ENCODE measurements at regions not wholly inside any gene's neighbourhood (a gene's known extent, or its start where the extent isn't known, plus 50 kb on each side); places are given as distances from the start of the nearest gene placed in this dataset.

- TF ChIP-seq CTCF (conservative IDR thresholded peaks at IDR 0.05 in 1 of 2, IDR thresholded peaks at IDR 0.05 in 1 of 2; ENCODE audit: low read depth in 1 of 2, low read length in 2 of 2): no peak
- TF ChIP-seq EZH2 (IDR thresholded peaks at IDR 0.05; ENCODE audit: low read length, missing control alignments): no peak
Measured at GRCh38 chr14:105889666-105890473, 363.5 kb downstream of the TMEM121 start.
